GM12873 (cell line): ENCODE measurements at regions not wholly inside any gene's neighbourhood (a gene's known extent, or its start where the extent isn't known, plus 50 kb on each side); places are given as distances from the start of the nearest gene placed in this dataset.

ENCODE experiments used
- TF ChIP-seq, protein P1 (sequence below): IDR thresholded peaks from 2 replicates; pipeline ENCODE4 v1.5.1; 2012; ENCODE audit warnings: low read depth, mild to moderate bottlenecking, moderate library complexity, low read length, control low read depth; ENCODE audit not compliant: insufficient read depth; ENCODE audit errors: missing control alignments

DNA sequence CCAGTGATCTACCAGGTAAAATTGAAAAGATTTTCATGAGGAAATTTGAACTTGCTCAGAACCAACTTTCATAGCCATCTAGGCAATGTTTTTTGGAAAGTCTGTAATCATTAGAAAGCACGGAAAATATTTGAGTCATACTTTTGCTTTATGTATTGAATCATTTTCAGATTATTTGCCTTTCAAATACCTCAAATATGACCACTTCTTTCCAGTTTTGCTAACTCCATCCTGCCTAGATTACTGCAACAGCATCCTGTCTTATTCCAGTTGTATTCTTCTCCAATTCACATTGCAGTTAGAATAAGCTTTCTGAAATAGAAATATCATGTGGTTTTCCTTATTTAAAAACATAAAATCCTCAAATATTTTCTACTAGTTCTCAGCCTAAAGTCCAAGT is 239.8 kb upstream of the FAR2 start:
- TF ChIP-seq, protein P1, sequence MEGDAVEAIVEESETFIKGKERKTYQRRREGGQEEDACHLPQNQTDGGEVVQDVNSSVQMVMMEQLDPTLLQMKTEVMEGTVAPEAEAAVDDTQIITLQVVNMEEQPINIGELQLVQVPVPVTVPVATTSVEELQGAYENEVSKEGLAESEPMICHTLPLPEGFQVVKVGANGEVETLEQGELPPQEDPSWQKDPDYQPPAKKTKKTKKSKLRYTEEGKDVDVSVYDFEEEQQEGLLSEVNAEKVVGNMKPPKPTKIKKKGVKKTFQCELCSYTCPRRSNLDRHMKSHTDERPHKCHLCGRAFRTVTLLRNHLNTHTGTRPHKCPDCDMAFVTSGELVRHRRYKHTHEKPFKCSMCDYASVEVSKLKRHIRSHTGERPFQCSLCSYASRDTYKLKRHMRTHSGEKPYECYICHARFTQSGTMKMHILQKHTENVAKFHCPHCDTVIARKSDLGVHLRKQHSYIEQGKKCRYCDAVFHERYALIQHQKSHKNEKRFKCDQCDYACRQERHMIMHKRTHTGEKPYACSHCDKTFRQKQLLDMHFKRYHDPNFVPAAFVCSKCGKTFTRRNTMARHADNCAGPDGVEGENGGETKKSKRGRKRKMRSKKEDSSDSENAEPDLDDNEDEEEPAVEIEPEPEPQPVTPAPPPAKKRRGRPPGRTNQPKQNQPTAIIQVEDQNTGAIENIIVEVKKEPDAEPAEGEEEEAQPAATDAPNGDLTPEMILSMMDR = no peak

DNA sequence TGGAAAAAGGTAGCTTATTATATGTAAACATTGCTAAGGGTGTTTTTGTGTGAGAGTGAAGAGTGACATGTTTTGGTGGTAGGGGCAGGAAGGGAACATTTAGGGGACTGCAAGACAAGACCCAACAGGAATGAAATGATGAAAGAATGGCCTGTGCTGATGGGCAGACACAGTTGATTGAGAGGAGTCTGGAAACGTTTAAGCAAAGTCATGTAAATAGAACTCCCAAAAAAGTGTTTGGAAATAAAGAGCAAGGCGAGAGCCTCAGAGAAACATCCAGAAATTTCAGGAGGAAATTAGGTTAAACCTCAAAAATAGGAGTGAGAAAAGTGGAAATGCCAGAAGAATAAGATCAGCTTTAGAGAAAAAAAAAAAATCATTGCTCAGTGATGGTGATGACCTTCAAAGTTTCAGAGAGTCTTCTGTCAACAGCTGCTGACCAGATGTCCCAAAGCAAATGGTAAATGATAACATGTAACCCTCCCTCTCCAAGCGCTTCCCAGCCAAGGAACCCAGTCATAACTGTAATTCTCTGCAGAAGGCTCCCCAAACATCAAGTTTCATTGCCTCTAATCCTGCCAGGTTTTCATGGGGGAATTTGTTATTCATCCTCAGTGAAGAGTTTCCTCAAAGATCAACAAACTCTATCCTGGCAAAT is 223.2 kb upstream of the FAR2 start:
- TF ChIP-seq, protein P1 = no peak

DNA sequence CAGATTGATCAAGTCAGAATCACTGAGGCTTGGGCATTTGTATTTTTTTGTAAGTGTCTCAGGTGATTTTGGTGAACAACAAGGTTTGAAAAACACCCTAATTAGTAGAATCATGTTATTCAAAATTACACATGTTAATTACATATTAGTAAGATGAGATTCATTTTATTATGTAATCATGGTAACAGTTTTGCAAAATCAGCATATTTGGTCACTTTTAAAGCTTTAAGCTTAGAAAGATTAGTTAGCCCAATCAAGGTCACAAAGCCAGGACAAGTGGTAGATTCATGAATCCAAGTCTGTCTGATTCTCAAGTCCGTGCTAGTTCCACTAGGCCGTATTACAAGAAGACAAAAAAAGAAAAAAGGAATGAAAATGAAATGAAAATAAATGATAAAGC is 218.4 kb upstream of the FAR2 start:
- TF ChIP-seq, protein P1 = no peak

DNA sequence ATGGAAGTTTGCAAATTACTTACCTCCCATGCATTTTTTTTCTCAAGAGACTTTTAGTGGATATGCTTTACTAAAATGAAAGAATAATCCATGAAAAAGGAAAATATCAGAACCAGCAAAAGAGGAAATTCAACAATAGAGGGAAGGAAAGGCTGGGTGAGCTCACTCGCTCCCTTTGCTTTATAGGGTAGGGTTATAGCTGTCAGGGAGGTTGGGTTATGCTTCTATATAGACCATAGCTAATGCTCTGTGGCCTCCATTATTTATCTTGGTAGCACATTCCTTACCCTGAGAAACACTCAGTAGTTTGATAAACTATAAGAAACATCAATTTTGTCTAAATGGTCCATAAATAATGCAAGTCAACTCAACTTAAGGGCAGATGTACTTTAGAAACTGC is 215.9 kb upstream of the FAR2 start:
- TF ChIP-seq, protein P1 = no peak

DNA sequence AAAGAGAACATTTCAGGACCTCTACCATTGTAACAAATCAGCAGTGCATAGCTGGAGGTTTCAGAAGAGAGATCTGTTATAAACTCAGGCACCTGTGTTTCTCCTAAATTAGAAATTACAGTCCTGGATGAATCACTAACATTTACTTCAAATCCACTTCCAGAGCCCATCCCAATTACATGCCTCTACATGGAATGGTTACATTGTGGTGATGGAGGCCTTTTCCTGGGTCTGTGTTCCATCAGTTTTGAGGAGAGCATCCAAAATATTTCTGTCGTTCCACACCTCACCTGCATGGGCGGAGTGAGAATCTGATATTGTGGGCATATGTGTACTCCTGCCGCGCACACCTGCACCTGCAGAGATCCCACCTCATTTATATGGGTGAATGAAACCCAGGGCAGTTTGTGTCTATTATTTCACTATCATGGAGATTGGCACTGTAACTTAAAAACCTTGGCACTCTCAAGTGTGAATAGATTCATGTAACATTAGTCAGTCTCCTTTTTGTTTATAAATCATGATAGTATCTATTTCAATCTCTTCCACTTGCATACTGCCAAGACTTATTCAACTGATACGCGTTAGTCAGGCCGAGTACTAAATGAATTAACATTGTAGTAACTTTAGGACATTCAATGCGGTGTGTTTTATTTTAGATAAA is 215.1 kb upstream of the FAR2 start:
- TF ChIP-seq, protein P1 = no peak

DNA sequence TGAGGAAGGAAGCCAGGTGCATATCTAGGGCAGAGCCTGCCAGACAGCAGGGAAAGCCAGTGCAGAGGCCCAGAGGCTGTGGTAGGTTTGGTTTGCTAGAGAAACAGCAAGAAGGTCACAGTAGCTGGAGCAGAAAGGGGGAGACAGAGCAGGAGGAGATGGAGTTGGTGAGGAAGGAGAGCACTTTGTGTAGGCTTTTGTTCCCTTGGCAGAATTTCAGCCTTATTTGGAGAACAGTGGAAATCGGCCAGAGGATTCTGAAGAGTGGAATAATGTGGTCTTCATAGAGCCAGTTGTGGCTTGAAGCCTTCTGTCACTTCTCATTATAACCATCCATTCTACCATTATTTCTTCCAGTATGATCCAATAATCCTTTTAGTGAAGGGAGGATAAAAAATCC is 212.9 kb upstream of the FAR2 start:
- TF ChIP-seq, protein P1 = no peak

DNA sequence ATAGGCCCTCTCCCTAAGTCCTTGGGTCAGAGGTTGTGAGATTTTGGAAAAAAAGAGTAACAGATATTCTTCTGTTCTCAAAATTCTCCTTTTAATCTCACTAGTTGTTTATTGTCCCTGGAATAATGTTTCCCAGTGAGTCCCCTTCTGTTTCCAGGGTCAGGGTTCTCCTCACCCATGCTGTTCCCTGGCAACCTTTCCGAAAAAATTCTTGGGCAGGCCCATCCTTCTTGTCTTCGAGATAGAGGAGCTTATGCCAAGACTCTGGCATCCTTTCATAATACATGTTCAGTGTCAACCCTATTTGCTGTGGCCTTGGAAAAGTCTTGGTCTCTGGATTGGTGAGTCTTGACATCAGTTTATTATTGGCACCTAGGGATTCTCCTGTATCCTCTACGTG is 212.4 kb upstream of the FAR2 start:
- TF ChIP-seq, protein P1 = no peak
